GM18873 (cell line): ENCODE measurements at regions not wholly inside any gene's neighbourhood (a gene's known extent, or its start where the extent isn't known, plus 50 kb on each side); places are given as distances from the start of the nearest gene placed in this dataset.
"Not testable (repeated sequence)": the region's sequence is repeated elsewhere in the genome, so short reads cannot be mapped to it uniquely, and the experiment has no call there.

ENCODE experiments used
- ATAC-seq: cut with Tn5 transposase; IDR thresholded peaks from one replicate; pipeline ENCODE4 v1.9.1; 2021; ENCODE audit warnings: mild to moderate bottlenecking, moderate library complexity, moderate number of reproducible peaks; ENCODE audit not compliant: unreplicated experiment, low FRiP score

DNA sequence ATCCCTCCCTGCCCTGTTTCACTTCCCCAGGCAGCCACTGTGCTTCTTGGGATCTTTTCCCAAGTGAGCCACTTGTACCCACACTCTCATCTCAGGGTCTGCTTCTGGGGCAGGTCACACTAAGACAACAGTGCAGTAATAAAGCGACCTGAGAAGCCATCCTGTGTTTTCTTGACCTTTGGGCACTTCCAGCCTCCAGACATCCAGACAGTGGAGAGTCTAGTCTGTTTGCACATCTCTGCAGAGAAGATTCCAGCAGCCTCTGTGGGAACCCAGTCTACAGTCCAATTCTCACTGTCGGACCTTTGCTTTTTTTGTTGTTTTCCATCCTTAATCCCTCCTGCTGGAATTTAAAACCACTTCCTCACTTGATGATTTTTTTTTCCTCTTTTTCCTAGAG lies 50.3 kb upstream of the ATP6AP2 start:
- ATAC-seq = no peak

DNA sequence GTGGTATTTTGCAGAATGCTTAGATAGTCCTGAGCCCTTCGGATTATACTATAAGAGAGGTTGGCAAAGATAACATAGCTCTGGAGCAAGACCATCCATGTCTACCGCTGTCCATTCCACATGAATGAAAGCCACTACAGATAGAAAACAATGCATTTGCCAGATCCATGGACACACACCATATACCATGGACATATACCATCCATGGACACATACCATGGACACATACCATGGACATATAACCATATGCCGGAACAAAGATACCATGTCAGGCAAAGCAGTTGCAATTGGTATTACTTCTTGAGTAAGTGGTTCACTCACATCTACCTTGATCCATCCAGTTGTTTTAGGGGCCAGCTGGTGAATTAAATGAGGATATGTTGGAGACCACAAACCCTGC lies 53.2 kb upstream of the ATP6AP2 start:
- no peak for ATAC-seq

DNA sequence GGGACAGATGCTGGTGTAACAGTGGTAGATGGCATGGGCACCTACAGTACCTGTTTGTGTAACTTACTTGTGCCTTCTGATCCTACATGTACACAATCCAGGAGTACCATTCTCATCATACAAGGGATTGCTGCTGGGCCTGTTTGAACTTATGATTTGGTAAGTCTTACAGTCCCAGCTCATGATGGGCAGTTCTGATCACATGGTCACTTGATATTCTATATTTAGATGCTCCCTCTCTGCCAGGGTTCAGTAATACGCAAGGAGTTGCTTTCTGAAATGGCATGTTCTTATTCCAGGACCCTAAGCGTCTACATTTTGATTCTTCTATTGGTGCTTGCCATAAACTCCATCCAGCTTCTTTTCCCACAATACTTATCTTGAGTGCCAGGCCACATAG lies 54.4 kb upstream of the ATP6AP2 start:
- no peak for ATAC-seq

DNA sequence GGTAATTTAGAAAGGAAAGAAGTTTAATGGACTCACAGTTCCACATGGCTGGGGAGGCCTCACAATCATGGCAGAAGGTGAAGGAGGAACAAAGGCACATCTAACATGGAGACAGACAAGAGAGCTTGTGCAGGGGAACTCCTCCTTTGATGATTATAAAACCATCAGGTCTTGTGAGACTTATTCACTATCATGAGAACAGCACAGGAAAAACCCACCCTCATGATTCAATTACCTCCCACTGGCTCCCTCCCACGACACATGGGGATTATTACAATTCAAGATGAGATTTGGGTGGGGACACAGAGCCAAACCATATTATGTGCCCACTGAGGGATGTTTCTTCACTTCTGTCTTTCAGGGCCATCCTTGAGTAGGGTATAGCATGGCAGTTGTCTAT lies 54.9 kb upstream of the ATP6AP2 start:
- ATAC-seq = not testable (repeated sequence)

DNA sequence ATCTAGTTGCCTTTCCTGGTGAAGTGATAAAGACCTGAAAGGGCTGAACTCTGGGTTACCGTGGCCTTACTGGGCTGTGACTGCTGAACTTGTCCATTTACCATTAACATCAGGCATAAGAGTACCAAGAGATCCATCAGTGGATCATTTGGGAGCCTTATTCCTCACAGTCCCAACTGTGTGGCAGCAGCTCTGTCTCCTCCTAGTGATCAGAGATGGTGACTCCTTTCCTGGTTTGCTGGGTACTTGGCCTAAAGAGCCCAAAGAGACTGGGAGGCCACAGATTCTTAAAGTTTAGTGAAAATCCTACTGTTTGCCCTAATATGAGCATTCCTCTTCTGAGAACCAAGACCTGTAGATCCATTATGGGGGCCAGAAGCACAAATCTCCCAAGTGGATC lies 56.3 kb upstream of the ATP6AP2 start:
- ATAC-seq = no peak

DNA sequence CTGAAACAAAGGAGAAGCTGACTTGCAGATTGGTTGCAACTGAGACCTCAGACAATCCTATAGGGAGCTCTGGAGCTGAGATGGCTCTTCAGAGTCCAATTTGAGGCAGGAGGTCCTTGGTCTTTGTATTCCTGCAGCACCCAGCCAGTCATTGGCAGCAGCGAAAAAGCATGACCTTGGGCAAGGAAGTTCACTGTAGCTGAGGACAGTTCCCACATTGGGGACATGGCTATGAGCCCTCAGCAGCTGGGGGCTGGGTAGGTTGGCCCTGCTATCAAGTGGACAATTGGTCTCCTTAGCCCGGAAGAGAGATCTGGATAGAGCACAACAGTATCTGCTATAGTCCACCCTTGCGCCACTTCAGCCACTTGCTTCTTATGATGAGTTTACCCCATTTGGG lies 56.9 kb upstream of the ATP6AP2 start:
- no peak for ATAC-seq

DNA sequence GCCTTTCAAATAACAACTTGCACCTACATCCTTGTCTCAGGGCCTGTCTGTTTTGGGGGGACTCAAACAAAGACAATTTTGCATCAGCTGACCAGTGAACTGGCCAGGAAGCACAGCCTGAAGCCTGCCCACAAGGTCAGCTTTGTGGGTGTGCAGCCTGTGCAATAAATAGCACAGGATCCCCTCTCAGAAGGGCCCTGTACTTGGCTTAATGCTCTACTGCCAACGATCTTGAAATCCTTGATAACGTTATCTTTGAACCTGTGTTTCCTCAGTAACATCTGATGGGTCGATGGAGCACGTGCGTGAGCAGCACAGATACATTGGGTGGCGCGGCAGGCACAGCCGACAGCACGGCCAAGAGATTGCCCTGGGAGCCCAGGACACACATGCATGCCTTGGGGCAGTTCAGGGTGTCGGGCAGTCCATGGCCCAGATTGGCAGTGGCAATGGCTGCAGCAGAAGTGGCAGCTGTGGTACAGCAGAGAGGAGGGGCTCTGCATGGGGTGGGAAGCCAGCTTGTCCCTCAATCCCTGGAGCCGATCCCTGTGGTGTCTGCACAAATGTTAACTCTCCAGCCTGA lies 58.8 kb upstream of the ATP6AP2 start:
- no peak for ATAC-seq

DNA sequence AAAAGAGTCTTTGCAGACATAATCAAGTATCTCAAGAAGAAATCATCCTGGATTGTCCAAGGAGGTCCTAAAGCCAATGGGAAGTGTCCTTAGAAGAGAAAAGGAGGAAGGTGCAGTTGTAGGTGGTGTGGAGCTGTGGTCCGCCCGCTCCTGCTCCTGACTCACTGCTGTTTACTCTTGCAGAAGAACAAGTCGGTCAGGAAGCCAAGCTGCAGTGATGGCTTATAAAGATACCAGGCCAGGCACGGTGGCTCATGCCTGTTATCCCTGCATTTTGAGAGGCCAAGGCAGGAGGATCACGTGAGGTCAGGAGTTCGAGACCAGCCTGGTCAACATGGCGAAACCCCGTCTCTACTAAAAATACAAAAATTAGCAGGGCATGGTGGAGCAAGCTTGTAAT lies 66.4 kb upstream of the ATP6AP2 start:
- no peak for ATAC-seq

DNA sequence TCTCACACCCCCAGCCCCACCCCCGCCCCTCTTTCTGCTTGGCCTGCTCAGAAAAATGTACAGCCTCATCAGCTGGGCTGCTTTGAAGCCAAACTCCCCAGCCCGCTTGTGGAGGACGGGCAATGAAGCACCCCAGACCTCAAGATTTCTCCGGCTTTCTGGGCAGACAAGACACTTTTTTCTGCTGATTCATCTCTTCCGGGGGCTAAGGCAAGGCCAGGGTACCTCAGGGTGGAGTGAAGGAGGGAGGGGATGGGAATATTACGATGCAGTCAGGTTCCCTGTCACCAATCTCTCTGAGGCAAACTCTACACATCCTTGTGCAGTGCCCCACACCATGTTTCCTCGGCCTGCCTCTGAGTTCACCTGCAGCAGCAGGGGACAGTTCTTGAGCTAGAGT lies 66.9 kb upstream of the ATP6AP2 start:
- no peak for ATAC-seq

DNA sequence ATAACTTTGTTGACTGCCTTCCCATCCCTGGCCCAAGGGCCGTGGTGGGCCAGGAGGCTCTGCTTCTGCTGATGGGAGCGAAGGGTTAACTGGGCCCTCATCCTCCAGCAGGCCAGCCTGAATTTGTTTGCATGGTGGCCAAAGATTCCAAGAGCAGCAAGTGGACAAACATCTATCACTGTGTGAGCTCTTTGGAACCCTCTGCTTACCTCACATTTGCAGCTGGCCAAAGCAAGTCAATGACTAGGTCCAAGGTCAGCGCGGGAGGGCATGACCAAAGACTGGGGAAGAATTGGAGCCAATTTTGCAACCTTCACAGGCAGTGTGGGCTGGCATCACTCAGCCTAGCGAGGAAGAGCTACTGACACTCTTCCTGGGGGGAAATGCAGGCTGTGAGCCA lies 67.8 kb upstream of the ATP6AP2 start:
- no peak for ATAC-seq

DNA sequence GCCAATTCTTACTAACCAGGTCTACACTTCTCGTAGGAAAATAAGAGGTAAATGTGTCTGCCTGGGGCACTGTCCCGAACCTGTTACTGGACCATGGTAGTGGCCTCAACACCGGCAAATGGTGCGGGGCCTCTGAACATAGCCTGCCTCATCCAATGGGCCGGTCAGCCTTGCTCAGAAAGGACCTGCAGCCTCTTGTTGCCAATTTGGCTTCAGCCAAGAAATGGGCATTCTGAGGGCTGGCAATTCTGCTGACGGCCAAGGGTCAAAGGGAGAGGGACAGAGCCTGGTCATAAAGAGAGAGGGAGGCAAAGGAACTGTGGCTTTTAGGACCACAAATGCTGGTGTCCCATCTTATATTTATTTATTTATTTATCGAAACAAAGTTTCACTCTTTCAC lies 69.5 kb upstream of the ATP6AP2 start:
- ATAC-seq = no peak

DNA sequence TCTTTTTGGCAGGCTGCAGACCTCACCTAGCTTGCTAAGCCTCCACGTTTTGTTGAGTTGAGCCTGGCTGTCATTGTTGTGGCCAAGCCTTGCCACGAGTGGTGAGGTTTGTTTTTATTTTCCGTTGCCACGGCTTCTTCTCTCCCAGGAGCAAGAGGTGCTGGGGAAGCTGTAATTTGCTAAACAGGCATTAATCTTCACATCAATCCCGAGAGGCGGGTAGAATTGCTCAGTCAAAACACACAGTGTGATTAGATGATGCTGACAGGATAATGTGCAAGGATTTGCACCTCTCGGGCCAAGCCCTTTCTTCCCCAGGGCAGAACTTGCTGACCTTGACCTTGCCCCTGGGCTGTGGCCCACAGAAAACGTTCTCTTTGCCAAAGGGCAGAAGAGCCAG lies 72.2 kb upstream of the ATP6AP2 start:
- ATAC-seq = no peak

DNA sequence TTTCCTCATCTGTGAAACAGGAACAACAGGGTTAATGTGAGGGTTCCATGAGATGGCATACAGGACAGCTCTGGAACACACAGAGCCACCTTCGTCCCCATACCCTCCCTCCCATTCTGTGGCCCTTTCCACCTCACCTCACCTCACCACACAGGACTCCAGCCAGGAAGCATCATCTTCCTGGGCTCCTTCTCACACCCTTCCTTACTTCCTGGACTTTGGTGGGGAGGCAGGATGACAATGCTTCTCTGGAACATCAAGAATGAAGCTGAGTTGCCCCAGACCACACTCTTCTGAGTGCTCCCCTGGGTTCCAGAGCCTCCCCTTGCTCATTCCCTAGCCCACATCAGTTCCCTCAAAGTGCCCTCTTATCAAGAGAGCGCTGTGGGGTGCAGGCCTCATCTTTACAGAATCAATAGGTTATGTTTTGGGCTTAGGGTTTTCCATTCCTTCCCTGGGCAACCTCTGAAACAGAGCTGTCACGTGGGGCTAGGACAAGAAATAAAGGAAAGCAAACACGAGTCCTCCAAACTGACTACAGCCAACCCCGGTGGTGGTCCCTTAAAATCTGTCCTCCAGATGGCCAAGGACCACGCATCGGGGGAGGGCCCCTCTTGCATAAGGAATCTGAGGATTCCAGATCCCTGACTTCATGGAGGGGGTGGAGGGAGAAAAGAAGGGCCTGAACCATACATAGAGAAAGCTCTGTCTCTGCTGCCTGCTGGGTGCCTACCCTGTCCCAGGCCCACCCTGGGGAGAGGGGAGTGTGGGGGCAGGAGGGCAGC lies 74.4 kb upstream of the ATP6AP2 start:
- ATAC-seq = no peak

DNA sequence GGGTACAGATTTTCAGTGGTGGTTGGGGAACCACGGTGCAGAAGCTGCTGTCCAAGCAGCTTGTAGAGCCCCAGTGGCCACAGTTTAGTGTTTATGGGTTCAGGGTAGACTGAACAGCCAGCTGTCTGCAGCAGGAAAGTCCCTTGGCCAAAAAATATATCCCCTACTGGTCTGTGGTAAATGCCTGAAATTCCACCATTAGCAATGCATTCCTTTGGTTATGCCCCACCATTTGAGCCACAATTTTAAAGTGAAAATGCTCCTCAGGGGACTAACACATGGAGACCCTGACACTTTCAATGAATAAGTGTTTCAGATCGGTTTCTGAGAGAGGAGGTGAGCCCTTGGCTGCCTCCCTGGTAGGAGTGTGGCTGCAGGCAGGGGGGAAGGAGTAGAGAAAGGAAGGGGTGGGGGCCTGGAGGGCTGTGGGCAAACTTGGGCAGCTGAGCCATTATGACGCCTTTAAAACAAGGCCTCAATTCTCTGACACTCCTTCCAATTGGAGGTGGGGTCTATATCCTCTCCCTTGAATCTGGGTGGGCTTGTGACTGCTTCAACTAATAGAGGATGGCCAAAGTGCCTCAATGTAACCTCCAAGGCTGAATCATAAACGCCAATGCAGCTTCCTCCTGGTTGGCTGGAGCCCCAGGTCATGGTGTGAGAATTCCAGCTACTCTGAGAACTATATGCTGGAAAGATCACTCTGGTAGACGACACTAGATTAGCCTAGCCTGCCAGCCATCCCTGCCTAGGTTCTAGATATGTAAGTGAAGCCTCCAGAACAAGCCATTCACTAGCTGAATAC lies 75.8 kb upstream of the ATP6AP2 start:
- ATAC-seq = no peak

DNA sequence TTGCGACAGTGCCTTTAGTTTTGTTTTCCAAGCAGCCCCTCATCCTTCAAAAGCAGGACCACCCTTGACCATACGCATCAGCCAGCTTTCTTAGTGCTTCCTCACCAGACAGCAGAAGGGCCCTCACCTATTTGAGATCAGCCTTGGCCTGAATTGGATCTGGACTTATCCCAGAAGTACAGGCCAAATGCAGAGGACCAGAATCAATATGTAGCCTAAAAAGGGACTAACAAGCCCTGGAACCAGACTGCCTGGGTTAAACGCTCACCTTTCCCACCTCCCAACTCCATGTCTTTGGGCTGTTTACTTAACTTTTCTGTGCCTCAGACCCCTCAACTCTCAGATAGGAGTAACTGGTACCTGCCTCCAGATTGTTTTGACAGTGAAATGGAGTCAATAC lies 77.7 kb upstream of the ATP6AP2 start:
- no peak for ATAC-seq

DNA sequence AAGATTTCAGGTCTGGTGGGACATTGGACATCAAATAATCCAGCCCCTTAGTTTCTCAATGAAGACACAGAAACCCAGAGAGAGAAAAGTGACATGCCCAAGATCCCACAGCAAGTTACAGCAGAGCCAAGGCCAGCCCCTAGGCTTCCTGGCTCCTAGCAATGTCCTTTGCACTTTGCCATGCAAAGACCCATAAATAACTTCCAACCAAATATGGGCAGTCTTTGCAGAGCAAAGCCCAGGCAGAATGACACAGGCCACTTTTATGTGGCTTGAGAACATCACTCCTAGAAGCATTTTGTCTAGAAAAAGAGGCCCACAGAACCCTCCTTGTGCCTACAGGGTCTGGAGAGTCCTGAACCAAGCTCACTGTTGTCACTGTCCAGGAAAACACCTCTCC lies 78.1 kb upstream of the ATP6AP2 start:
- no peak for ATAC-seq

DNA sequence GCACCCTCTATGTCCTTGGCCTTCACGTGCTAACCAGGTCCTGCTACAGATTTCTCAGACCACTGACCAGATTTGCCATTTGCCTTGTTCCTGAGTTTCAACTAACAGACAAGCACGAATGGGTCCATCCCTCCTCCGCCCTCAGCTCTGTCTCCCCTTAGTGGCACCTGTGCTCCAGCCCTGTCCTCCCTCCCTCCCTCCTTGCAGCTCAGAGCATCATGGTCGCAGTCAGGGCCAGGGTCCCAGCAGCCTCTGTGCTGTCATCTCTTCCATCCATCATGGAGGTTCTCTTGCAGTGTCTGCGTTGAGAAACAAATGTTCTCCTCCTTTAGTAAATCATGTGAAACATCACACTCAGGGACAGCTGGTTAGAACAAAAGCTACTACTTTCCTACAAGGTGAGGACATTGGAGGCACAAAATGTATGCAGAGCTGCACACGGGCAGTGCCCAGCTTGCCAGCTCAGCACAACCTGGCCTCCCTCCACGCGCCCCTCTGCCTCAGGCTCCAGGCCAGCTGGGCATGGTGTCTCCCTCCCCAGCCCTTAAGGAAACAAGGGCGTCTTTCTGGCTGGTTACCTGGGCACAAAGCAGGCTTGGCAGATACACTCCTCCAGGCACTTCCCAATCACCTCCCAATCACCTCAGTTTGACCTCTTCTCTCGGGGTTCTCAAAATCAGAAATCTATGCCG lies 79.5 kb upstream of the ATP6AP2 start:
- ATAC-seq = no peak

DNA sequence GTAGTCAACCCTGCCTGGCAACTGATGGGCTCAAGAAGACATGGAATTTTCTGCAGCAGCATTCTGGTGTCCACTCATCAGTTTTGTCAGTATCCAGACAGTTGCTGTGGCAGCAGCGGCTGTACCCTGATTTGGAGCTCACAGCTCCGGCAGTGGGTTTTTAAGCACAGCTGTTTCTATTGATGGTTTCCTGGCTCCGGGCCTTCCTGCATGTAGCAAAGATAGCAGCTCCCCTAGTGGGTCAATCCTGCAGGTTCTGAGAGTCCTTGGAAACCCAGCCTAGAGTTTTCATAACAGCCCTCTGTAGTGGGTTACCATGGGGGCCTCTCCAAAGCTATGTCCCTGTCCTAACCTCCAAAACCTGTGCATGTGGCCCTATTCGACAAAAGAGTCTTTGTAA lies 84.0 kb upstream of the ATP6AP2 start:
- ATAC-seq = no peak

DNA sequence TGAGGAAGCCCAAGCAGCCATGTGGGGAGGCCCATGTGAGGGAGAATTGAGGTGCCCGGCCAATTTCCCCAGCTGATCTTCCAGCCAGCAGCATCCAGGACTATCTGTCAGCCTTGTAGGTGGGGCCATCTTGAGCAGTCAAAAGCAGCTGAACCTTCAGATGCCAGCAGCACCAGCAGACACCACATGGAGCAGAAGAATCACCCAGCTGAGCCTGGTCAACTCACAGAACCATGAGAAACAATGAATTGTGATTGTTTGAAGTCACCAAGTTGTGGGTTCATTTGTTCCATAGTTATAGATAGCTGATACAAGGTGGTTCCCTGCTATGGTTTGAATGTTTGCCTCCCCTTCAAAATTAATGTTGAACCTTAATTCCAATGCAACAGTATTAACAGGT lies 85.1 kb upstream of the ATP6AP2 start:
- no peak for ATAC-seq

DNA sequence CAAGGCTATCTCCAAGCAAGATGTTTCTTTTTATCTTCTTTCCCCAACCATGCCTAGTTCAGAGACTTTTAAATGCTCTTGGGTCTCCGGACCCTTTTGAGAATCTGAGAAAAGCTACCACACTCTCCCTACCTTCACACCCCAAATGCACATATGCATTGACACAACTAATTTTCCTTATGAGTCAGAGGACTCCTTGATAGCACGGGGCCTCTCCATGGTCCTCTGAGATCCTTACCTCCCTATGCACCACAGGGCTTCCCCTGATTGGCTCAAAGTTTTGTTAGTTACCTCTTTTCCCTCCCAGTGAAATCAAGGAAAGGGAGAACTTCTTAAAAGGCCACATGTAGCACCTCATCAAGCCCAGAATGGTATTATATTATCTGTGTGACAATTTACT lies 86.8 kb upstream of the ATP6AP2 start:
- no peak for ATAC-seq

DNA sequence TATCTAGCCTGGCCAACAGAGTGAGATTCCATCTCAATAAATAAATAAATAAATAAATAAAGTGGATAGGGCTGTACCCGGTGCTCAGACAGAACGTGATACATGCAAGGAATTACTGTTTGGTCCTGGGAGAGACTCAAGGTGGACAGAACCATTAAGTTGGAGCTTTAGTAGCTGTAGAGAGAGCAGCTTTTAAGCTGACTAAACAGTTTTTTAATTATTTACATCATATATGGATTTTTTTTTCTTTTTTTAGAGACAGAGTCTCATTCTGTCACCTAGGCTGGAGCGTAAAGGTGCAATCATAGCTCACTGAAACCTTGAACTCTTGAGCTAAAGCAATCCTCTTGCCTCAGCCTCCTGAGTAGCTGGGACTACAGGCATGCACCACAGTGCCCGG lies 92.5 kb upstream of the ATP6AP2 start:
- no peak for ATAC-seq
